SJCRH30 (cell line): ENCODE measurements at regions not wholly inside any gene's neighbourhood (a gene's known extent, or its start where the extent isn't known, plus 50 kb on each side); places are given as distances from the start of the nearest gene placed in this dataset.
"Not testable (repeated sequence)": the region's sequence is repeated elsewhere in the genome, so short reads cannot be mapped to it uniquely, and the experiment has no call there.

Source experiments
- DNase-seq, 2 experiments: peaks; one replicate each; pipeline ENCODE4 v3.0.0-alpha.2; 2015 to 2020
- H3K27ac ChIP-seq: fragments of 250-450 bp; sonication (Bioruptor Pico); 2 replicates; pipeline ENCODE4 v1.5.1; 2020; ENCODE audit warnings: mild to moderate bottlenecking, moderate library complexity
- H3K27me3 ChIP-seq: fragments of 250-450 bp; sonication (Bioruptor Pico); 2 replicates; pipeline ENCODE4 v1.5.1; 2020; ENCODE audit warnings: mild to moderate bottlenecking, moderate library complexity
- H3K36me3 ChIP-seq: fragments of 250-450 bp; sonication (Bioruptor Pico); 2 replicates; pipeline ENCODE4 v1.5.1; 2020; ENCODE audit warnings: mild to moderate bottlenecking, moderate library complexity
- H3K4me1 ChIP-seq: fragments of 250-450 bp; sonication (Bioruptor Pico); 2 replicates; pipeline ENCODE4 v1.5.1; 2020; ENCODE audit warnings: mild to moderate bottlenecking, moderate library complexity
- H3K4me3 ChIP-seq: fragments of 250-450 bp; sonication (Bioruptor Pico); 2 replicates; pipeline ENCODE4 v1.5.1; 2020; ENCODE audit warnings: mild to moderate bottlenecking, moderate library complexity
- H3K9me3 ChIP-seq: fragments of 250-450 bp; sonication (Bioruptor Pico); replicated peaks from 2 replicates; pipeline ENCODE4 v1.5.1; 2020; ENCODE audit warnings: mild to moderate bottlenecking, moderate library complexity

GRCh38 chr7:49577576-49577975, 195.9 kb upstream of the VWC2 start:
- DNase-seq = no peak
- no peaks in the 10 kb centered on the region for H3K27me3 ChIP-seq
- no peak overlapping the region for H3K4me3 ChIP-seq
- no peaks in the 10 kb centered on the region for H3K9me3 ChIP-seq
- no peak overlapping the region for H3K27ac ChIP-seq
- no peaks in the 10 kb centered on the region for H3K36me3 ChIP-seq
- H3K4me1 ChIP-seq = no peaks in the 10 kb centered on the region

- no peaks in the 10 kb centered on the region for H3K36me3 ChIP-seq
- H3K9me3 ChIP-seq = no peaks in the 10 kb centered on the region
- no peak overlapping the region for H3K27ac ChIP-seq
- no peaks in the 10 kb centered on the region for H3K27me3 ChIP-seq
- DNase-seq = no peak
- H3K4me1 ChIP-seq = no peaks in the 10 kb centered on the region
- no peak overlapping the region for H3K4me3 ChIP-seq
Observed at GRCh38 chr7:49579408-49579807, 194.0 kb upstream of the VWC2 start.

- Histone ChIP-seq H3K4me1 (no peaks in the 10 kb centered on the region), H3K4me3 (no peak overlapping the region), H3K27me3 (no peaks in the 10 kb centered on the region), H3K27ac (no peak overlapping the region), H3K36me3 (no peaks in the 10 kb centered on the region), H3K9me3 (no peaks in the 10 kb centered on the region)
- DNase-seq = no peak
Observed at GRCh38 chr7:49580000-49580399, 193.4 kb upstream of the VWC2 start.

GRCh38 chr7:49580761-49581160, 192.7 kb upstream of the VWC2 start:
- no peak overlapping the region for H3K27ac ChIP-seq
- no peaks in the 10 kb centered on the region for H3K27me3 ChIP-seq
- DNase-seq = no peak
- H3K4me3 ChIP-seq = no peak overlapping the region
- H3K4me1 ChIP-seq = no peaks in the 10 kb centered on the region
- no peaks in the 10 kb centered on the region for H3K36me3 ChIP-seq
- H3K9me3 ChIP-seq = no peaks in the 10 kb centered on the region

- DNase-seq = no peak
- no peak overlapping the region for H3K4me3 ChIP-seq
- H3K9me3 ChIP-seq = no peaks in the 10 kb centered on the region
- H3K27me3 ChIP-seq = no peaks in the 10 kb centered on the region
- no peak overlapping the region for H3K27ac ChIP-seq
- H3K36me3 ChIP-seq = no peaks in the 10 kb centered on the region
- no peaks in the 10 kb centered on the region for H3K4me1 ChIP-seq
Observed at GRCh38 chr7:49583440-49583839, 190.0 kb upstream of the VWC2 start.

- H3K4me1 ChIP-seq = no peaks in the 10 kb centered on the region
- peaks cover 6% of the 10 kb centered on the region; the same call in 1 of the 2 replicates for H3K27me3 ChIP-seq
- H3K27ac ChIP-seq = no peak overlapping the region
- H3K9me3 ChIP-seq = no peaks in the 10 kb centered on the region
- H3K36me3 ChIP-seq = no peaks in the 10 kb centered on the region
- H3K4me3 ChIP-seq = no peak overlapping the region
- DNase-seq = no peak
Observed at GRCh38 chr7:49596701-49597491, 176.5 kb upstream of the VWC2 start.

- no peaks in the 10 kb centered on the region for H3K36me3 ChIP-seq
- 0 out of 2 replicates have a peak, but pooled peaks cover 2% of the 10 kb centered on the region for H3K27me3 ChIP-seq
- no peak overlapping the region for H3K27ac ChIP-seq
- DNase-seq = no peak
- H3K4me1 ChIP-seq = no peaks in the 10 kb centered on the region
- H3K9me3 ChIP-seq = no peaks in the 10 kb centered on the region
- no peak overlapping the region for H3K4me3 ChIP-seq
Observed at GRCh38 chr7:49597805-49598204, 175.6 kb upstream of the VWC2 start.

GRCh38 chr7:49611951-49612350, 161.5 kb upstream of the VWC2 start:
- Histone ChIP-seq H3K27me3 (no peaks in the 10 kb centered on the region), H3K4me1 (no peaks in the 10 kb centered on the region), H3K36me3 (no peaks in the 10 kb centered on the region), H3K27ac (no peak overlapping the region), H3K9me3 (0 out of 2 replicates have a peak, but pooled peaks cover 2% of the 10 kb centered on the region), H3K4me3 (no peak overlapping the region)
- DNase-seq = no peak

GRCh38 chr7:49613759-49614158, 159.7 kb upstream of the VWC2 start:
- DNase-seq = no peak
- no peaks in the 10 kb centered on the region for H3K27me3 ChIP-seq
- no peak overlapping the region for H3K4me3 ChIP-seq
- H3K27ac ChIP-seq = no peak overlapping the region
- no peaks in the 10 kb centered on the region for H3K9me3 ChIP-seq
- H3K36me3 ChIP-seq = no peaks in the 10 kb centered on the region
- no peaks in the 10 kb centered on the region for H3K4me1 ChIP-seq

GRCh38 chr7:49614974-49615373, 158.5 kb upstream of the VWC2 start:
- not testable (repeated sequence) for H3K27ac ChIP-seq, H3K4me3 ChIP-seq, H3K36me3 ChIP-seq, H3K27me3 ChIP-seq, H3K4me1 ChIP-seq, DNase-seq, H3K9me3 ChIP-seq

GRCh38 chr7:49618028-49618427, 155.4 kb upstream of the VWC2 start:
- H3K4me3 ChIP-seq = no peak overlapping the region
- no peaks in the 10 kb centered on the region for H3K36me3 ChIP-seq
- no peaks in the 10 kb centered on the region for H3K9me3 ChIP-seq
- no peaks in the 10 kb centered on the region for H3K27me3 ChIP-seq
- no peak for DNase-seq
- no peaks in the 10 kb centered on the region for H3K4me1 ChIP-seq
- H3K27ac ChIP-seq = no peak overlapping the region

GRCh38 chr7:49623943-49624342, 149.5 kb upstream of the VWC2 start:
- Histone ChIP-seq H3K27ac (no peak overlapping the region), H3K4me3 (no peak overlapping the region), H3K27me3 (no peaks in the 10 kb centered on the region), H3K9me3 (no peaks in the 10 kb centered on the region), H3K4me1 (no peaks in the 10 kb centered on the region), H3K36me3 (no peaks in the 10 kb centered on the region)
- DNase-seq = no peak

- Histone ChIP-seq H3K9me3 (no peaks in the 10 kb centered on the region), H3K27me3 (no peaks in the 10 kb centered on the region), H3K36me3 (no peaks in the 10 kb centered on the region), H3K27ac (no peak overlapping the region), H3K4me1 (no peaks in the 10 kb centered on the region), H3K4me3 (no peak overlapping the region)
- no peak for DNase-seq
Observed at GRCh38 chr7:49624611-49625010, 148.8 kb upstream of the VWC2 start.

- Histone ChIP-seq H3K36me3 (no peaks in the 10 kb centered on the region), H3K4me3 (no peak overlapping the region), H3K4me1 (no peaks in the 10 kb centered on the region), H3K27me3 (no peaks in the 10 kb centered on the region), H3K9me3 (no peaks in the 10 kb centered on the region), H3K27ac (no peak overlapping the region)
- no peak for DNase-seq
Observed at GRCh38 chr7:49630513-49630912, 142.9 kb upstream of the VWC2 start.

- Histone ChIP-seq H3K27me3 (no peaks in the 10 kb centered on the region), H3K9me3 (no peaks in the 10 kb centered on the region), H3K4me1 (no peaks in the 10 kb centered on the region), H3K27ac (no peak overlapping the region), H3K4me3 (no peak overlapping the region), H3K36me3 (no peaks in the 10 kb centered on the region)
- no peak for DNase-seq
Observed at GRCh38 chr7:49631071-49631815, 142.2 kb upstream of the VWC2 start.

- no peak for DNase-seq
- no peak overlapping the region for H3K27ac ChIP-seq
- H3K4me3 ChIP-seq = no peak overlapping the region
- H3K27me3 ChIP-seq = no peaks in the 10 kb centered on the region
- no peaks in the 10 kb centered on the region for H3K9me3 ChIP-seq
- H3K36me3 ChIP-seq = no peaks in the 10 kb centered on the region
- no peaks in the 10 kb centered on the region for H3K4me1 ChIP-seq
Observed at GRCh38 chr7:49631960-49632359, 141.5 kb upstream of the VWC2 start.
